Stimulated activated naive CD8-positive, alpha-beta T cell treated with anti-CD3 and anti-CD28 coated beads, Interleukin-15, Interleukin-2, amounts not matched to agents 100 ng/mL and 50 ng/mL, for 24 hours (primary cell): ENCODE measurements at regions not wholly inside any gene's neighbourhood (a gene's known extent, or its start where the extent isn't known, plus 50 kb on each side); places are given as distances from the start of the nearest gene placed in this dataset.

Experiments
- H3K27ac Mint-ChIP-seq: one replicate; pipeline ENCODE4 v1.8.0; 2021; ENCODE audit warnings: mild to moderate bottlenecking, mixed read lengths
- H3K27me3 Mint-ChIP-seq: one replicate; pipeline ENCODE4 v1.8.0; 2021; ENCODE audit warnings: mixed read lengths
- H3K36me3 Mint-ChIP-seq: one replicate; pipeline ENCODE4 v1.8.0; 2021; ENCODE audit warnings: low read depth, mixed read lengths
- H3K4me1 Mint-ChIP-seq: one replicate; pipeline ENCODE4 v1.8.0; 2021; ENCODE audit warnings: low read depth, mixed read lengths
- H3K4me3 Mint-ChIP-seq: one replicate; pipeline ENCODE4 v1.8.0; 2021; ENCODE audit warnings: mild to moderate bottlenecking, mixed read lengths
- H3K9me3 Mint-ChIP-seq: one replicate; pipeline ENCODE4 v1.8.0; 2021; ENCODE audit warnings: mixed read lengths

- Mint-ChIP-seq H3K27ac (no peak overlapping the region), H3K4me3 (no peak overlapping the region), H3K27me3 (no peaks in the 10 kb centered on the region), H3K4me1 (peaks cover 17% of the 10 kb centered on the region), H3K9me3 (no peaks in the 10 kb centered on the region), H3K36me3 (no peaks in the 10 kb centered on the region)
Observed at GRCh38 chr9:31236344-31236743, 1148.1 kb upstream of the ACO1 start.

GRCh38 chr9:31243386-31243785 is 1141.1 kb upstream of the ACO1 start:
- H3K27me3 Mint-ChIP-seq = no peaks in the 10 kb centered on the region
- peaks cover 9% of the 10 kb centered on the region for H3K9me3 Mint-ChIP-seq
- no peaks in the 10 kb centered on the region for H3K36me3 Mint-ChIP-seq
- H3K4me1 Mint-ChIP-seq = no peaks in the 10 kb centered on the region
- H3K4me3 Mint-ChIP-seq = no peak overlapping the region
- no peak overlapping the region for H3K27ac Mint-ChIP-seq

DNA sequence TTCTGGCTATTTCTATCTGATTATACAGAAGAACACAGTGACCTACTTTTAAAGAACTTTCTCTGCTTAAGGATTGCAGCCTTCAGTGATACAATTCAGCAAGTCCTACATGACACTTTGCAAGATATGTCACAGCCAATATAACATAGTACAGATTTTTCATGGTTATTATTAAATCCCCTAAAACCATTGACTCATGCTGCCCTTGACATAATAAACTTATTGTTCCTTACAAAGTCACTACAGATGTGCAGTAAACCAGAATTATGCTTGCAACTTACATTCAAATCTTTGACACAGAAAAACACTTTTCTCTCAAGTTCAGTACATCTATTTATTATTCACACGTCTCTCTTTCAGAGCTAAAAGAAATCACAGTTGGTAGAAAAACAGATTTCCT is 1136.3 kb upstream of the ACO1 start:
- Mint-ChIP-seq H3K27me3 (no peaks in the 10 kb centered on the region), H3K4me3 (no peak overlapping the region), H3K27ac (no peak overlapping the region), H3K36me3 (no peaks in the 10 kb centered on the region), H3K9me3 (peaks cover 9% of the 10 kb centered on the region), H3K4me1 (no peaks in the 10 kb centered on the region)

DNA sequence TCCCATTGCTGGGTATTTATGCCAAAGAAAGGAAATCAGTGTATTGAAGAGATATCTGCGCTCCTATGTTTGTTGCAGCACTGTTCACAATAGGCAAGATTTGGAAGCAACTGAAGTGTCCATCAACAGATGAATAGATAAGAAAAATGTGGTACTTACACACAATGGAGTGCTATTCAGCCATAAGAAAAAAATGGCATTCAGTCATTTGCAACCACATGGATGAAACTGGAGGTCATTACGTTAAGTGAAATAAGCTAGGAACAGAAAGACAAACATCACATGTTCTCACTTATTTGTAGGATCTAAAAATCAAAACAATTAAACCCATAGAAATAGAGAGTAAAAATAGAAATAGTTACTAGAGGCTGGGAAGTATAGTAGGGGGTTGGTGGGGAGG is 1133.1 kb upstream of the ACO1 start:
- Mint-ChIP-seq H3K36me3 (no peaks in the 10 kb centered on the region), H3K27ac (no peak overlapping the region), H3K9me3 (peaks cover 9% of the 10 kb centered on the region), H3K4me3 (no peak overlapping the region), H3K27me3 (no peaks in the 10 kb centered on the region), H3K4me1 (no peaks in the 10 kb centered on the region)

DNA sequence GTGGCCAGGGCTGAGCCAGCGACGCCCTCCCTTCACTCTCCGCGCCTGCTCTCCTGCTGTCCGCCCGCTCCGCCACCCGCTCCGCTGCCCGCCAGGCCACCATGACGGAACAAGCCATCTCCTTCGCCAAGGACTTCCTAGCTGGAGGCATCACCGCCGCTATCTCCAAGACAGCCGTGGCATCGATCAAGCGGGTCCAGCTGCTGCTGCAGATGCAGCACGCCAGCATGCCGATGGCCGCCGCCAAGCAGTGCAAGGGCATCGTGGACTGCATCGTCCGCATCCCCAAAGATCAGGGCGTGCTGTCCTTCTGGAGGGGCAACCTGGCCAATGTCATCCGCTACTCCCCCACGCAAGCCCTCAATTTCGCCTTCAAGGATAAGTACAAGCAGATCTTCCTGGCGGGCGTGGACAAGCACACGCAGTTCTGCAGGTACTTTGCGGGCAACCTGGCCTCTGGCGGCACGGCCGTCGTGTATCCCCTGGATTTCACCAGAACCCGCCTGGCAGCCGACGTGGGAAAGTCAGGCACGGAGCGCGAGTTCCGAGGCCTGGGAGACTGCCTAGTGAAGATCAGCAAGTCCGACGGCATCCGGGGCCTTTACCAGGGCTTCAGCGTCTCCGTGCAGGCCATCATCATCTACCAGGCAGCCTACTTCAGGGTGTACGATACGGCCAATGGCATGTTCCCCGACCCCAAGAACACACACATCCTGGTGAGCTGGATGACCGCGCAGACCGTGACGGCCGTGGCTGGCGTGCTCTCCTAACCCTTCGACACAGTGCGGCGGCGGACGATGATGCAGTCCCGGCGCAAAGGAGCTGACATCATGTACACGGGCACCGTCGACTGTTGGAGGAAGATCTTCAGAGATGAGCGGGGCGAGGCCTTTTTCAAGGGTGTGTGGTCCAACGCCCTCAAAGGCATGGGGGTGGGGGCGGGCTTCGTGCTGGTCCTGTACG is 1130.4 kb upstream of the ACO1 start:
- no peaks in the 10 kb centered on the region for H3K36me3 Mint-ChIP-seq
- no peak overlapping the region for H3K4me3 Mint-ChIP-seq
- H3K4me1 Mint-ChIP-seq = no peaks in the 10 kb centered on the region
- no peaks in the 10 kb centered on the region for H3K9me3 Mint-ChIP-seq
- no peak overlapping the region for H3K27ac Mint-ChIP-seq
- no peaks in the 10 kb centered on the region for H3K27me3 Mint-ChIP-seq

DNA sequence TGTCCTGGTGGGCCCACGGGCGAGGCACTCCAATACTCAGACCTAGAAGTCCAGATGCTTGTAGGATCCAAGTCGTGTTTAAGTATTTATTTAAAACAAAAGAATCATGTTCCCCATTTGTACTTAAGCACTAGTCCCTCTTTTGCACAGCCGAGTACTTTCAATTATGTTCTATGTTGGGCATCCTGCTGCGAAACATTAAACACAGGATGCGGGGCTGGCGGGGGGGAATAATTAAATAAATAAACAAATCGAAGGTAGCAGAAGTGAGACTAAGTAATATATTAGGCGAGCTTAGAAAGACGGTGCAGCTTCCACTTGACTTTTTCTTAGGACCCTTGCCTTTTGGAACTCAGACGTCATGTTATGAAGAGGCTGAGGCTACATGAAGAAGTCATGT is 1129.2 kb upstream of the ACO1 start:
- Mint-ChIP-seq H3K9me3 (no peaks in the 10 kb centered on the region), H3K4me1 (peaks cover 6% of the 10 kb centered on the region), H3K36me3 (no peaks in the 10 kb centered on the region), H3K4me3 (no peak overlapping the region), H3K27ac (no peak overlapping the region), H3K27me3 (no peaks in the 10 kb centered on the region)

DNA sequence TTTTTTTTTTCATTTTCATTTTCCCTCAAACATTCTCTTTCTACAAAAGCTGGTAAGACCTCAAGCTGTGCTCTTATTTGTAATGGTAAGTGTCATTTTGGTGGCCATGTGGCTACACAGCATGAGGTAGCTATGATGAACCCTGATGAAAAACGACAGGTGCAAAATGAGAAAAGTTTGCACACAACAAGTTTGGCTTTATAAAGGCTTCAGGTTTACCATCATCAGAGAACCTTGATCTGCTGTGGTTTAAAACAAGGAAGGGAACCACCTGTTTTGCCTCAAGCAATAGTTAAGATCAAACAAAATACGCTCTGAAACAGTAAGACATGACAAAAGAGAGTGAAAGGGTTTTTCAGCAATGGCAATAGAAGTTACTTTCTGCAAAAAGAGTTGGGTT is 1124.6 kb upstream of the ACO1 start:
- Mint-ChIP-seq H3K9me3 (no peaks in the 10 kb centered on the region), H3K4me1 (peaks cover 12% of the 10 kb centered on the region), H3K36me3 (no peaks in the 10 kb centered on the region), H3K4me3 (no peak overlapping the region), H3K27me3 (no peaks in the 10 kb centered on the region), H3K27ac (no peak overlapping the region)

DNA sequence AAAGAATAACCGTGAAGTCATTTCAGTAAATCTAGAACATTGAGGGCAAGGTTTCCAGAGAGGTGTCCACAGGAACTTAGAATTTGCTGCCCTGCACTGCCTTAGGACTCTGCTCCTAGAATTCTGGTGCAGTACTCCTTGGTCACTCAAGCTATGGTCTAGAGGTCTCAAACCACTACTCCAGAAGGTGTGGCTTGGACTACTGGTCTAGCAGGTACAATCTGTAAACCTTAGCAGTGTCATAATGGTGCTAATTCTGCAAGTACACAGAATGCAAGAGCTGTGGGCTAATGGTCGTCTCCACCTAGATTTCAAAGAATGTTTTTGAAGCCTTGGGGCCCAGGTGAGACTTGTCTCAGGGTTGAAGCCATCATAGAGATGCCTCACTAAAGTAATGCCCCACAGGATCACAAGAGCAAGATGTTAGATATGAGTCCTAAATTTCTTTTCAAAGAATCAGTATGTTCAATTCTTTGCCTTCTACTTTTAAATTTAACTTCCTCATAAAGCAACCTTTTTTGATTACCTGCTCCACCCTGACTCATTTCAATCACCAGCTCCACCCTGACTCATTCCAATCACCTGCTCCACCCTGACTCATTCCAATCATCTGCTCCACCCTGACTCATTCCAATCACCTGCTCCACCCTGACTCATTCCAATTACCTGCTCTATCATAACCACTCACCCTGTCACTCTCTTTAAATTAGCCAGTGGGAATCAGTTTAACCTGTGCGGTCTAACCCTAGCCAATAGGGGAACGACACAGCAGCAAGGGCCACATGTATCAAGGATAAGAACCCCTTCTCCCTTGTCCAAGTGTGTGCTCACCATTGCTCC is 1111.8 kb upstream of the ACO1 start:
- Mint-ChIP-seq H3K36me3 (no peaks in the 10 kb centered on the region), H3K9me3 (no peaks in the 10 kb centered on the region), H3K27ac (no peak overlapping the region), H3K4me3 (no peak overlapping the region), H3K4me1 (peaks cover 5% of the 10 kb centered on the region), H3K27me3 (no peaks in the 10 kb centered on the region)

DNA sequence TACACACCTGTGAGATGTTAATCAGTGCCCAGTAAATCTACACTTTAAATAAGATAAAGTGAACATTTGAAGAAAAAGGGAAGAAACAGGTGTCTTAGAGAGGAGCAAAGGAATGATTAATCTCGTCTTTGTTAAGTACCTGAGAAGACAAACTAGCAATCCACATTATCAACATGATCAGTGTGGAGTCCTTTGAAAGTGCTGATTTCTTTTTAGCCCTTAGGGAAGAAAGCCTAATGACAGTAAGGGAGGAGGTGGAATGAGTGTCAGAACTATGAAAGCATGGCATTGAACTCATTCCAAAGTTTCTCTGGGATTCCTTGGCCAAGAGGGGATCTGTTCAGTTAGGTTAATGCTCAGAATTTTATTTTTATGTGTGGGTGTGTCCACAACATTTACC is 1109.0 kb upstream of the ACO1 start:
- Mint-ChIP-seq H3K9me3 (no peaks in the 10 kb centered on the region), H3K4me1 (peaks cover 14% of the 10 kb centered on the region), H3K4me3 (no peak overlapping the region), H3K36me3 (no peaks in the 10 kb centered on the region), H3K27ac (no peak overlapping the region), H3K27me3 (no peaks in the 10 kb centered on the region)

DNA sequence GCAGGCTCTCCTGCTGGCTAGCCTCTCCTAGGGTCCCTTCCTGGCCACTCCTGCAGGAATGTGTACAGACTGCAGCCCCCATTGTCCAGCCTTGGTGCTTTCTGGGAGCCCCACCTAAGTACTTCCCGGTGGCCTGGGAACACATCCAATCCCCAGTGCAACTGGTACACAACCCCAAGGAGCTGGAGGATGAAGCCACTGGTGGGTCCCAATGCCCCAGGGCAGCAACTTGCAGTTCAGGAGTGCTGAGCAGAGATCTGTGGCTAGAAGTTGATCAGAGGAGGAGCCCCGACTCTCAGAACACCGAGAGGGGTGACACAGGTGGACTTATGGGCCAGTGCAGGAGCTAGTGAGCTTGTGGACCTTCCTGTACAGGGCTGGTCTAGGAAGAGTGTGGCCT is 1093.7 kb upstream of the ACO1 start:
- H3K4me3 Mint-ChIP-seq = no peak overlapping the region
- no peaks in the 10 kb centered on the region for H3K27me3 Mint-ChIP-seq
- peaks cover 7% of the 10 kb centered on the region for H3K36me3 Mint-ChIP-seq
- H3K4me1 Mint-ChIP-seq = peaks cover 4% of the 10 kb centered on the region
- H3K27ac Mint-ChIP-seq = no peak overlapping the region
- H3K9me3 Mint-ChIP-seq = peaks cover 12% of the 10 kb centered on the region

DNA sequence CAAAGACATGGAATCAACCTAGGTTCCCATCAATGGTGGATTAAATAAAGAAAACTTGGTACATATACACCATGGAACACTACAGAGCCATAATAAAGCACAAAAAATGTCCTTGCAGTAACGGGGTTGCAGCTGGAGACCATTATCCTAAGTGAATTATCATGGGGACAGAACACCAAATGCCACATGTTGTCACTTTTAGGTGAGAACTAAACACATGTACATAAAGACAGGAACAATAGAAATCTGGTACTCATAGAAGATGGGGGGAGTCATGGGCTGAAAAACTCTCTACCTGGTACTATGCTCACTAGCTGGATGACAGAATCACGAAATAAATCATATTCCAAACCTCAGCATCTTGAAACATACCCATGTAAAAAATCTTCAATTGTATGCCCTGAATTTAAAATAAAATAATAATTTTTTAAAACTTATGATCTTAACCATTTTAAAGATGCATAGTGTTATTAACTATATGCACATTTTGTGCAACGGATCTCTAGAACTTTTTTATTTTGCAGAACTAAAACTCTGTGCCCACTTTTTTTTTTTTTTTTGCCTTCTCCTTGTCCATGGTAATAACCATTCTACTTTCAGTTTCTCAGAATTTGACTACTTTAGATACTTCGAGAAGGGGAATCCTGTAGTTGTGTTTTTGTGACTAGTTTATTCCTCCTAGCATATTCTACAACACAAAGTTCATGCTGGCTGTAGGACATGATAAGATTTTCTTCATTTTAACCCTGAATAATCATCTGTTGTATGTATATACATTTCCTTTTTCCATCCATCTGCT is 1081.6 kb upstream of the ACO1 start:
- H3K9me3 Mint-ChIP-seq = peaks cover 10% of the 10 kb centered on the region
- no peaks in the 10 kb centered on the region for H3K27me3 Mint-ChIP-seq
- no peak overlapping the region for H3K27ac Mint-ChIP-seq
- peaks cover 22% of the 10 kb centered on the region for H3K4me1 Mint-ChIP-seq
- no peaks in the 10 kb centered on the region for H3K36me3 Mint-ChIP-seq
- no peak overlapping the region for H3K4me3 Mint-ChIP-seq

DNA sequence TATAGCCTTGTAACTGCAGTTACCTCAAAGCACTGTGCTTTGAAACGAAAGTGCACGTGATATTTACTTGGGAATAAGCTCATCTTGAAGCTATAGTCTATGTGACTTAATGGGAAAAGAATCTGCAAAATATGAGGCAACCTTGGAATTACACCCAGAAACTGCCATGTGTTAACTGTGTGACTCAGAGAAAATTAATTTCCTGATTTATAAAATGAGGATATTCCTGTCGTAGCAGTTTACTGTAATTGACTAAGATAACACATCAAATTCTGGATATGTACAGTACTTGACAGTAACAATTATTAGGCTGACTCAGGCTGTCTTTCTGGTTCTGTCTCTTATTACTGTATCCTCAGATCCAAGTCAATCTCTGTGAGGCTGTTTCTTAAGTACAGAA is 1079.9 kb upstream of the ACO1 start:
- H3K27me3 Mint-ChIP-seq = no peaks in the 10 kb centered on the region
- H3K4me1 Mint-ChIP-seq = peaks cover 22% of the 10 kb centered on the region
- no peaks in the 10 kb centered on the region for H3K36me3 Mint-ChIP-seq
- no peak overlapping the region for H3K4me3 Mint-ChIP-seq
- no peak overlapping the region for H3K27ac Mint-ChIP-seq
- peaks cover 10% of the 10 kb centered on the region for H3K9me3 Mint-ChIP-seq

DNA sequence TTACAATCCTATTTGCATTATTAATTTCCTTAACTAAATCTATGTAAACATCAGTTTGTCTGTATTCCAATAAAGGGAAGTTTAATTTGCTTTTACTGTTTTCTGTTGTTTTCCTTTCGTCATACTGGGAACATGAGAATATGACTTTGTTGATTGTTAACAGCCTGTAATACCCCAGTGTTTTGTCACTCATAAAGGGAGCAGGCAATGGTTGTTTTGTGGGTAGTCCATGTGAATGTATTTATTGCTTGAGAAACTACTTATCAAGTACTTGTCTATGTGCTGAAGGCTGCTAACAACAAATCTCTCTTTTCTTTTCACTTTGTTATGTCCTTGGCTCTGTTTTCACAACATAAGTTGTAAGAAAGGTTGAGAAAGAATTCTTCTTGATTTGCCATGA is 1070.2 kb upstream of the ACO1 start:
- peaks cover 8% of the 10 kb centered on the region for H3K4me1 Mint-ChIP-seq
- H3K36me3 Mint-ChIP-seq = no peaks in the 10 kb centered on the region
- H3K9me3 Mint-ChIP-seq = peaks cover 5% of the 10 kb centered on the region
- H3K27me3 Mint-ChIP-seq = no peaks in the 10 kb centered on the region
- no peak overlapping the region for H3K27ac Mint-ChIP-seq
- H3K4me3 Mint-ChIP-seq = no peak overlapping the region

DNA sequence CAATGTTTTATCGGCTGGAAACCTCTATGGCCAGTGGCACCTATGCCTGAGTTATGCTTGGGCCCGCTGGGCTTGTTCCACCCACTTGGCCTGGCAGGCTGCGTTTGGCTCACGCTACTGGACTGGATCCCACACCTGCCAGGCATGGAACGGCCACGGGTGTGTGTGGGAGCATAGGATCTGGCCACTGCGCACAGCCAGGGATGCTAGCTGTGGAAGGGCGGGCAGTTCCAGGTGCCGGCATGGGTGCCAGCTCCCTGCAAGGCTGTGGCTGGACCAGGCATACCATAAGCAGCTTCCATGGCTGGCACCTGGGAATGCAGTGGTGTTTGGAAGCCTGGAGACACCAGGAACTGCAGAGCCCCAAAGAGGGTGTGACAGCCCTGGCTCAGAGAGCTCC is 1063.9 kb upstream of the ACO1 start:
- H3K27ac Mint-ChIP-seq = no peak overlapping the region
- H3K27me3 Mint-ChIP-seq = no peaks in the 10 kb centered on the region
- no peaks in the 10 kb centered on the region for H3K36me3 Mint-ChIP-seq
- H3K9me3 Mint-ChIP-seq = no peaks in the 10 kb centered on the region
- H3K4me1 Mint-ChIP-seq = peaks cover 25% of the 10 kb centered on the region
- no peak overlapping the region for H3K4me3 Mint-ChIP-seq

- no peak overlapping the region for H3K4me3 Mint-ChIP-seq
- no peaks in the 10 kb centered on the region for H3K36me3 Mint-ChIP-seq
- no peak overlapping the region for H3K27ac Mint-ChIP-seq
- H3K9me3 Mint-ChIP-seq = no peaks in the 10 kb centered on the region
- H3K27me3 Mint-ChIP-seq = no peaks in the 10 kb centered on the region
- peaks cover 25% of the 10 kb centered on the region for H3K4me1 Mint-ChIP-seq
Observed at GRCh38 chr9:31321256-31321655, 1063.2 kb upstream of the ACO1 start.
